Hepatocyte (in vitro differentiated cells): ENCODE measurements at regions not wholly inside any gene's neighbourhood (a gene's known extent, or its start where the extent isn't known, plus 50 kb on each side); places are given as distances from the start of the nearest gene placed in this dataset.

Experiments used
- DNase-seq: peaks from one replicate; pipeline ENCODE4 v3.0.0-alpha.2; 2016; ENCODE audit warnings: low spot score
- H2AFZ ChIP-seq: fragments of 200-600 bp; sonication (generic); 2 replicates; pipeline ENCODE4 v1.6.0; 2016; ENCODE audit warnings: antibody characterized with exemption, mild to moderate bottlenecking
- H3K27ac ChIP-seq: fragments of 200-600 bp; sonication (generic); 2 replicates; pipeline ENCODE4 v1.5.1; 2016; ENCODE audit warnings: mild to moderate bottlenecking
- H3K27me3 ChIP-seq: fragments of 200-600 bp; sonication (generic); 2 replicates; pipeline ENCODE4 v1.6.1; 2016
- H3K36me3 ChIP-seq: fragments of 200-600 bp; sonication (generic); replicated peaks from 2 replicates; pipeline ENCODE4 v1.5.1; 2016; ENCODE audit warnings: low read depth; ENCODE audit not compliant: insufficient read depth
- H3K4me1 ChIP-seq: fragments of 200-600 bp; sonication (generic); 2 replicates; pipeline ENCODE4 v1.5.1; 2016; ENCODE audit warnings: mild to moderate bottlenecking, moderate library complexity; ENCODE audit not compliant: insufficient read depth
- H3K4me2 ChIP-seq: fragments of 200-600 bp; sonication (generic); 2 replicates; pipeline ENCODE4 v1.6.0; 2016
- H3K4me3 ChIP-seq: fragments of 200-600 bp; sonication (generic); 2 replicates; pipeline ENCODE4 v1.5.1; 2016; ENCODE audit warnings: mild to moderate bottlenecking
- H3K79me2 ChIP-seq: fragments of 200-600 bp; sonication (generic); 2 replicates; pipeline ENCODE4 v1.6.0; 2017; ENCODE audit warnings: mild to moderate bottlenecking
- H3K9me2 ChIP-seq: fragments of 200-600 bp; sonication (generic); replicated peaks from 2 replicates; pipeline ENCODE4 v1.6.0; 2017; ENCODE audit warnings: mild to moderate bottlenecking; ENCODE audit not compliant: insufficient read depth
- H3K9me3 ChIP-seq: fragments of 200-600 bp; sonication (generic); 2 replicates; pipeline ENCODE4 v1.5.1; 2016; ENCODE audit warnings: low read depth, mild to moderate bottlenecking
- H4K20me1 ChIP-seq: fragments of 200-600 bp; sonication (generic); 2 replicates; pipeline ENCODE4 v1.6.0; 2016; ENCODE audit warnings: mild to moderate bottlenecking; ENCODE audit not compliant: insufficient read depth, poor library complexity, severe bottlenecking
- CTCF ChIP-seq: fragments of 200-600 bp; sonication (generic); IDR thresholded peaks from 2 replicates; pipeline ENCODE4 v1.5.1; 2016; ENCODE audit warnings: antibody characterized with exemption, mild to moderate bottlenecking; ENCODE audit not compliant: poor library complexity
- EZH2 ChIP-seq: fragments of 200-600 bp; sonication (generic); IDR thresholded peaks from 2 replicates; pipeline ENCODE4 v1.6.1; 2016; ENCODE audit warnings: antibody characterized with exemption, mild to moderate bottlenecking, borderline replicate concordance
- EZH2phosphoT487 ChIP-seq: fragments of 200-600 bp; sonication (generic); IDR thresholded peaks from one replicate; pipeline ENCODE4 v1.6.1; 2018; ENCODE audit warnings: antibody characterized with exemption, mild to moderate bottlenecking, low read depth, moderate library complexity; ENCODE audit not compliant: unreplicated experiment, severe bottlenecking
- WGBS: methylation state at CpG from one replicate; pipeline ENCODE4 v1.1.6; 2016; ENCODE audit warnings: low lambda C conversion rate; ENCODE audit errors: missing lambda C conversion rate; 5-methylcytosine and 5-hydroxymethylcytosine counted together

GRCh38 chr19:28917621-28918020 is 295.3 kb downstream of the UQCRFS1 start:
- Histone ChIP-seq H4K20me1 (no peaks in the 10 kb centered on the region), H3K4me2 (no peak overlapping the region), H3K36me3 (no peaks in the 10 kb centered on the region), H3K79me2 (no peaks in the 10 kb centered on the region), H3K4me1 (no peaks in the 10 kb centered on the region), H3K27me3 (no peaks in the 10 kb centered on the region), H2AFZ (no peak overlapping the region), H3K9me3 (no peaks in the 10 kb centered on the region), H3K27ac (no peak overlapping the region), H3K9me2 (no peaks in the 10 kb centered on the region), H3K4me3 (no peak overlapping the region)
- TF ChIP-seq EZH2phosphoT487 = no peak
- TF ChIP-seq CTCF = no peak
- TF ChIP-seq EZH2 = no peak
- DNase-seq = no peak
- 71% methylated on average over 8 of the region's 8 CpGs for WGBS

- 77% methylated on average over 8 of the region's 8 CpGs for WGBS
- H3K9me2 ChIP-seq = no peaks in the 10 kb centered on the region
- H3K27ac ChIP-seq = no peak overlapping the region
- TF ChIP-seq CTCF (no peak), EZH2 (no peak), EZH2phosphoT487 (no peak)
- no peaks in the 10 kb centered on the region for H3K27me3 ChIP-seq
- H3K4me1 ChIP-seq = no peaks in the 10 kb centered on the region
- H4K20me1 ChIP-seq = no peaks in the 10 kb centered on the region
- no peak for DNase-seq
- no peak overlapping the region for H3K4me2 ChIP-seq
- no peak overlapping the region for H3K4me3 ChIP-seq
- no peak overlapping the region for H2AFZ ChIP-seq
- H3K79me2 ChIP-seq = no peaks in the 10 kb centered on the region
- no peaks in the 10 kb centered on the region for H3K9me3 ChIP-seq
- H3K36me3 ChIP-seq = no peaks in the 10 kb centered on the region
Observed at GRCh38 chr19:28915737-28916460, 297.1 kb downstream of the UQCRFS1 start.

- no peak for DNase-seq
- no peaks in the 10 kb centered on the region for H3K36me3 ChIP-seq
- no peak overlapping the region for H3K27ac ChIP-seq
- H3K79me2 ChIP-seq = no peaks in the 10 kb centered on the region
- no peaks in the 10 kb centered on the region for H3K9me3 ChIP-seq
- TF ChIP-seq CTCF (no peak), EZH2 (no peak), EZH2phosphoT487 (no peak)
- H3K4me3 ChIP-seq = no peak overlapping the region
- 76% methylated on average over 3 of the region's 3 CpGs for WGBS
- no peaks in the 10 kb centered on the region for H4K20me1 ChIP-seq
- H3K9me2 ChIP-seq = no peaks in the 10 kb centered on the region
- no peak overlapping the region for H2AFZ ChIP-seq
- no peaks in the 10 kb centered on the region for H3K4me1 ChIP-seq
- no peaks in the 10 kb centered on the region for H3K27me3 ChIP-seq
- H3K4me2 ChIP-seq = no peak overlapping the region
Observed at GRCh38 chr19:28915202-28915601, 297.7 kb downstream of the UQCRFS1 start.

- no peak overlapping the region for H2AFZ ChIP-seq
- DNase-seq = no peak
- TF ChIP-seq EZH2phosphoT487 (no peak), EZH2 (no peak), CTCF (no peak)
- H3K36me3 ChIP-seq = no peaks in the 10 kb centered on the region
- no peaks in the 10 kb centered on the region for H3K4me1 ChIP-seq
- H3K9me3 ChIP-seq = no peaks in the 10 kb centered on the region
- H3K4me3 ChIP-seq = no peak overlapping the region
- H3K79me2 ChIP-seq = no peaks in the 10 kb centered on the region
- no peaks in the 10 kb centered on the region for H3K9me2 ChIP-seq
- no peaks in the 10 kb centered on the region for H3K27me3 ChIP-seq
- no peak overlapping the region for H3K4me2 ChIP-seq
- H4K20me1 ChIP-seq = no peaks in the 10 kb centered on the region
- H3K27ac ChIP-seq = no peak overlapping the region
Observed at GRCh38 chr19:28914173-28914572, 298.8 kb downstream of the UQCRFS1 start.
